HCT116 (cell line): ENCODE measurements at regions not wholly inside any gene's neighbourhood (a gene's known extent, or its start where the extent isn't known, plus 50 kb on each side); places are given as distances from the start of the nearest gene placed in this dataset.

ENCODE experiments used
- ATAC-seq: fragments of 200-7000 bp; cut with Tn5 transposase; 2 replicates; pipeline ENCODE4 v1.9.1; 2020; ENCODE audit warnings: mild to moderate bottlenecking, moderate library complexity
- BruUV-seq: library from RNA; stranded (reverse); fragments of 400-500 nt; replicated peaks from 2 replicates; lab custom pipeline; 2021; lab: Mats Ljungman, UMichigan
- CTCF ChIA-PET: fragments of 300-600 bp; sonication (Branson Sonifier 250); formaldehyde crosslinking; loops from one replicate; lab custom pipeline; 2021; ENCODE audit warnings: antibody characterized with exemption; lab: Charles Lee
- POLR2A ChIA-PET: fragments of 300-600, 350-600 bp; sonication (Branson Sonifier 250); formaldehyde crosslinking; loops from one replicate; lab custom pipeline; 2021; ENCODE audit warnings: antibody characterized with exemption; lab: Charles Lee
- RAD21 ChIA-PET, 2 experiments: fragments of 300-600 bp; sonication (Branson Sonifier 250); formaldehyde crosslinking; loops; one replicate each; lab custom pipeline; 2023; ENCODE audit warnings: low total read pairs in 2 of 2; ENCODE audit not compliant: uncharacterized antibody in 2 of 2, unreplicated experiment in 2 of 2, low non-redundant PET in 1 of 2; lab: Charles Lee
- DNase-seq: peaks from one replicate; pipeline ENCODE4 v3.0.0-alpha.2; 2010; ENCODE audit warnings: low read depth, low spot score
- H2AFZ ChIP-seq: fragments of 200-600 bp; shearing (Covaris generic), sonication (generic); 2 replicates; pipeline ENCODE4 v1.6.1; 2017; ENCODE audit warnings: low read depth, mixed run types, mixed read lengths, antibody characterized with exemption, low read length; ENCODE audit not compliant: poor library complexity, severe bottlenecking
- H3K27ac ChIP-seq: 2 replicates; pipeline ENCODE4 v1.5.1; 2012; ENCODE audit warnings: low read depth, low read length
- H3K27me3 ChIP-seq: fragments of 200-600 bp; sonication (generic); 2 replicates; pipeline ENCODE4 v1.6.1; 2016; ENCODE audit warnings: mixed run types, low read length, mixed read lengths; ENCODE audit not compliant: insufficient read depth
- H3K36me3 ChIP-seq, 2 experiments: fragments of 200-500 bp in 1 of 2; fragments of 200-600 bp in 1 of 2; sonication (Bioruptor generic) in 1 of 2; sonication (generic) in 1 of 2; 2 replicates each; pipeline versions ENCODE4 v1.5.1 to v1.6.1; 2014 to 2016; ENCODE audit warnings: low read length in 2 of 2, inconsistent platforms in 1 of 2, mixed read lengths in 1 of 2, mixed run types in 1 of 2; ENCODE audit not compliant: insufficient read depth in 2 of 2, control insufficient read depth in 1 of 2
- H3K4me1 ChIP-seq, 2 experiments: fragments of 200-600 bp in 1 of 2; sonication (generic) in 1 of 2; 2 replicates each; pipeline versions ENCODE4 v1.5.1 to v1.6.1; 2012 to 2017; ENCODE audit warnings: low read length in 2 of 2, inconsistent platforms in 1 of 2, mild to moderate bottlenecking in 1 of 2, mixed read lengths in 1 of 2, mixed run types in 1 of 2, moderate library complexity in 1 of 2; ENCODE audit not compliant: insufficient read depth in 2 of 2, control insufficient read depth in 1 of 2
- H3K4me2 ChIP-seq: fragments of 200-600 bp; sonication (generic); 2 replicates; pipeline ENCODE4 v1.6.1; 2017; ENCODE audit warnings: mixed run types, low read length, mixed read lengths
- H3K4me3 ChIP-seq, 2 experiments: fragments of 200-600 bp in 1 of 2; sonication (generic) in 1 of 2; replicated peaks in 1 of 2; 2 replicates each; pipeline ENCODE4 v1.5.1; 2011 to 2016; ENCODE audit warnings: low read length in 2 of 2, control low read depth in 1 of 2, low read depth in 1 of 2, mild to moderate bottlenecking in 1 of 2, mixed read lengths in 1 of 2, mixed run types in 1 of 2
- H3K79me2 ChIP-seq: fragments of 200-600 bp; sonication (generic); 2 replicates; pipeline ENCODE4 v1.6.1; 2017; ENCODE audit warnings: mild to moderate bottlenecking, mixed run types, low read length, moderate library complexity, mixed read lengths; ENCODE audit not compliant: insufficient read depth
- H3K9ac ChIP-seq: fragments of 200-600 bp; sonication (generic); 2 replicates; pipeline ENCODE4 v1.6.1; 2016; ENCODE audit warnings: low read length, mixed read lengths
- H3K9me2 ChIP-seq: fragments of 200-600 bp; sonication (generic), shearing (Covaris generic); 2 replicates; pipeline ENCODE4 v1.6.1; 2017; ENCODE audit warnings: mixed run types, mild to moderate bottlenecking, moderate library complexity; ENCODE audit not compliant: insufficient read depth
- H3K9me3 ChIP-seq, 2 experiments: fragments of 200-500 bp in 1 of 2; fragments of 200-600 bp in 1 of 2; sonication (Bioruptor generic) in 1 of 2; sonication (generic) in 1 of 2; 2 replicates each; pipeline ENCODE4 v1.6.1; 2014 to 2017; ENCODE audit warnings: low read length in 2 of 2, mixed read lengths in 2 of 2, inconsistent platforms in 1 of 2, low read depth in 1 of 2, mild to moderate bottlenecking in 1 of 2, mixed run types in 1 of 2, moderate library complexity in 1 of 2; ENCODE audit not compliant: control insufficient read depth in 1 of 2, insufficient read depth in 1 of 2
- H4K20me1 ChIP-seq: fragments of 200-600 bp; sonication (generic), shearing (Covaris generic); 2 replicates; pipeline ENCODE4 v1.6.1; 2017; ENCODE audit warnings: mixed run types, mild to moderate bottlenecking, moderate library complexity; ENCODE audit not compliant: insufficient read depth
- CBX3 ChIP-seq: IDR thresholded peaks from 2 replicates; pipeline ENCODE4 v1.6.1; 2012; ENCODE audit warnings: low read depth
- CEBPB ChIP-seq: IDR thresholded peaks from 2 replicates; pipeline ENCODE4 v1.6.1; 2012; ENCODE audit warnings: low read depth
- EGR1 ChIP-seq: IDR thresholded peaks from 2 replicates; pipeline ENCODE4 v1.6.1; 2012; ENCODE audit warnings: low read depth
- ELF1 ChIP-seq: IDR thresholded peaks from 2 replicates; pipeline ENCODE4 v1.6.1; 2012; ENCODE audit warnings: low read depth, borderline replicate concordance
- EZH2 ChIP-seq: fragments of 200-600 bp; sonication (generic); IDR thresholded peaks from 2 replicates; pipeline ENCODE4 v1.6.1; 2017; ENCODE audit warnings: antibody characterized with exemption, mixed run types
- JUND ChIP-seq: IDR thresholded peaks from 2 replicates; pipeline ENCODE4 v1.6.1; 2012
- POLR2A ChIP-seq: IDR thresholded peaks from 2 replicates; pipeline ENCODE4 v1.7.0; 2011; ENCODE audit warnings: borderline replicate concordance; ENCODE audit not compliant: insufficient read depth, insufficient read length; ENCODE audit errors: extremely low read depth
- RAD21 ChIP-seq: IDR thresholded peaks from 2 replicates; pipeline ENCODE4 v1.6.1; 2012; ENCODE audit warnings: low read depth, mild to moderate bottlenecking
- SIN3A ChIP-seq: IDR thresholded peaks from 2 replicates; pipeline ENCODE4 v1.6.1; 2012; ENCODE audit warnings: low read depth
- SRF ChIP-seq: IDR thresholded peaks from 2 replicates; pipeline ENCODE4 v1.6.1; 2012; ENCODE audit warnings: low read depth
- TCF7L2 ChIP-seq: IDR thresholded peaks from 2 replicates; pipeline ENCODE4 v1.7.0; 2011; ENCODE audit warnings: borderline replicate concordance, inconsistent platforms; ENCODE audit not compliant: insufficient read depth, insufficient read length; ENCODE audit errors: extremely low read depth
- YY1 ChIP-seq: IDR thresholded peaks from 2 replicates; pipeline ENCODE4 v1.6.1; 2011; ENCODE audit warnings: low read length, low read depth, moderate library complexity, mild to moderate bottlenecking; ENCODE audit not compliant: insufficient replicate concordance; ENCODE audit errors: extremely low read depth
- ZFX ChIP-seq: fragments of 450-650 bp; IDR thresholded peaks from 2 replicates; pipeline ENCODE4 v1.6.1; 2017
- ZNF274 ChIP-seq: fragments of 200-500 bp; sonication (Bioruptor generic); IDR thresholded peaks from 2 replicates; pipeline ENCODE4 v1.6.1; 2014; ENCODE audit warnings: mild to moderate bottlenecking, low read depth, low read length, inconsistent platforms
- intact Hi-C: fragments of 100-400 bp; cut with micrococcal nuclease; formaldehyde crosslinking; loops from 2 replicates; pipeline ENCODE4 v1.10.0; 2022
- TF ChIP-seq, protein P1 (sequence below): IDR thresholded peaks from 2 replicates; pipeline ENCODE4 v1.6.1; 2012; ENCODE audit warnings: low read depth
- TF ChIP-seq, protein P2 (sequence below): IDR thresholded peaks from 2 replicates; pipeline ENCODE4 v1.6.1; 2012
- TF ChIP-seq, protein P3 (sequence below), 3 experiments: fragments of 200-600 bp in 1 of 3; sonication (generic) in 1 of 3; IDR thresholded peaks in 2 of 3; conservative IDR thresholded peaks in 1 of 3; 2 replicates each; pipeline ENCODE4 v1.5.1; 2012 to 2017; ENCODE audit warnings: low read depth in 2 of 3, low read length in 2 of 3, antibody characterized with exemption in 1 of 3, borderline replicate concordance in 1 of 3, control low read depth in 1 of 3, mild to moderate bottlenecking in 1 of 3, mixed read lengths in 1 of 3, mixed run types in 1 of 3, moderate library complexity in 1 of 3; ENCODE audit not compliant: insufficient read depth in 1 of 3

DNA sequence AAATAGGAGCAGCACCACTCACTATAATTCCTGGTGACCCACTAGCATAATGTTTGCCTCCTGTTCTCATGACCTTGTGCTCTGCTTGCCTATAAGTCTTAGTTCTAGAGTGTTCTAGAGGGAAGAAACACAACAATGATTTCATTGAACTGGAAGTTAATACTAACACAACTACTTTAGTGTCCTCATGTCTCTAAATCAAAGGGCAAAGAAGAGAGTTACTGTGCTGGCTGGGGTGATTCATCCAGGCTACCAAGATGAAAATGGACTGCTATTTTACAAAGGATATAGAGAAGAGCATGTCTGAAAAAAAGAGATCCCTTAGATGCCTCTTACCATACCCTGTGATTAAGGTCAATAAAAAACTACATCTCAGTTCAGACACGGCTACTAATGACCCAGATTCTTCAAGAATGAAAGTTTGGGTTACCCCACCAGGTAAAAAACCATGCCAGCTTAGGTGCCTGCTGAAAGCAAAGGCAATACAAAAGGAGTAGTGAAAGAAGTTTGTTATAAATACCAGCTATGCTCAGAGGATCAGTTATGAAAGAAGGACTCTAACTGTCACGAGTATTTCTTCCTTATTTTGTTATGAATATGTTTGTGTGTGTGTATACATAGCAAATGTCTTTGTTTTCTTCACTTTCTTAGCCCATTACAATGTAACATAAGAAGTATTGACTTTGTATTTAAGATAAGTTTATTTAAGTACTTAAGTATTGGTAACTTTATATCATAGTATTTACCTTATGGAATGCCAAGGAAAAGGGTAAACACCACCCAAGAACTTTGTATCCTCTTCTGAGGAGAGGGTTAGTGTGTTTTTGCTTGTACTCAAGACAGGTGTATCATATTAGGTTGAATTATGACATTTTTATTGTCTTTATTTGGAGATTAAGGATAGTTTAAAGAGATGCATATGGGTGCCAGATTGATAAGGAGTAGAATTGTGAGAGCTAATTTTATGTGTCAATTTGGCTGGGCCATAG is 314.1 kb upstream of the PTGER4 start:
- Histone ChIP-seq H3K27me3 (no peaks in the 10 kb centered on the region), H3K4me1 (no peaks in the 10 kb centered on the region), H3K4me3 (no peak overlapping the region), H3K4me2 (no peak overlapping the region), H3K9me3 (no peaks in the 10 kb centered on the region), H3K9me2 (no peaks in the 10 kb centered on the region), H3K36me3 (no peaks in the 10 kb centered on the region), H4K20me1 (no peaks in the 10 kb centered on the region), H3K9ac (no peak overlapping the region), H3K27ac (no peak overlapping the region), H2AFZ (no peak overlapping the region), H3K79me2 (no peaks in the 10 kb centered on the region)
- TF ChIP-seq RAD21 (no peak), POLR2A (no peak), SRF (no peak), ELF1 (no peak), ZFX (no peak), YY1 (no peak), JUND (no peak), CEBPB (no peak), CBX3 (no peak), ZNF274 (no peak), EGR1 (no peak), SIN3A (no peak), EZH2 (no peak), TCF7L2 (no peak)
- TF ChIP-seq, protein P1, sequence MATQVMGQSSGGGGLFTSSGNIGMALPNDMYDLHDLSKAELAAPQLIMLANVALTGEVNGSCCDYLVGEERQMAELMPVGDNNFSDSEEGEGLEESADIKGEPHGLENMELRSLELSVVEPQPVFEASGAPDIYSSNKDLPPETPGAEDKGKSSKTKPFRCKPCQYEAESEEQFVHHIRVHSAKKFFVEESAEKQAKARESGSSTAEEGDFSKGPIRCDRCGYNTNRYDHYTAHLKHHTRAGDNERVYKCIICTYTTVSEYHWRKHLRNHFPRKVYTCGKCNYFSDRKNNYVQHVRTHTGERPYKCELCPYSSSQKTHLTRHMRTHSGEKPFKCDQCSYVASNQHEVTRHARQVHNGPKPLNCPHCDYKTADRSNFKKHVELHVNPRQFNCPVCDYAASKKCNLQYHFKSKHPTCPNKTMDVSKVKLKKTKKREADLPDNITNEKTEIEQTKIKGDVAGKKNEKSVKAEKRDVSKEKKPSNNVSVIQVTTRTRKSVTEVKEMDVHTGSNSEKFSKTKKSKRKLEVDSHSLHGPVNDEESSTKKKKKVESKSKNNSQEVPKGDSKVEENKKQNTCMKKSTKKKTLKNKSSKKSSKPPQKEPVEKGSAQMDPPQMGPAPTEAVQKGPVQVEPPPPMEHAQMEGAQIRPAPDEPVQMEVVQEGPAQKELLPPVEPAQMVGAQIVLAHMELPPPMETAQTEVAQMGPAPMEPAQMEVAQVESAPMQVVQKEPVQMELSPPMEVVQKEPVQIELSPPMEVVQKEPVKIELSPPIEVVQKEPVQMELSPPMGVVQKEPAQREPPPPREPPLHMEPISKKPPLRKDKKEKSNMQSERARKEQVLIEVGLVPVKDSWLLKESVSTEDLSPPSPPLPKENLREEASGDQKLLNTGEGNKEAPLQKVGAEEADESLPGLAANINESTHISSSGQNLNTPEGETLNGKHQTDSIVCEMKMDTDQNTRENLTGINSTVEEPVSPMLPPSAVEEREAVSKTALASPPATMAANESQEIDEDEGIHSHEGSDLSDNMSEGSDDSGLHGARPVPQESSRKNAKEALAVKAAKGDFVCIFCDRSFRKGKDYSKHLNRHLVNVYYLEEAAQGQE = no peak
- TF ChIP-seq, protein P2, sequence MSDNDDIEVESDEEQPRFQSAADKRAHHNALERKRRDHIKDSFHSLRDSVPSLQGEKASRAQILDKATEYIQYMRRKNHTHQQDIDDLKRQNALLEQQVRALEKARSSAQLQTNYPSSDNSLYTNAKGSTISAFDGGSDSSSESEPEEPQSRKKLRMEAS = no peak
- TF ChIP-seq, protein P3, sequence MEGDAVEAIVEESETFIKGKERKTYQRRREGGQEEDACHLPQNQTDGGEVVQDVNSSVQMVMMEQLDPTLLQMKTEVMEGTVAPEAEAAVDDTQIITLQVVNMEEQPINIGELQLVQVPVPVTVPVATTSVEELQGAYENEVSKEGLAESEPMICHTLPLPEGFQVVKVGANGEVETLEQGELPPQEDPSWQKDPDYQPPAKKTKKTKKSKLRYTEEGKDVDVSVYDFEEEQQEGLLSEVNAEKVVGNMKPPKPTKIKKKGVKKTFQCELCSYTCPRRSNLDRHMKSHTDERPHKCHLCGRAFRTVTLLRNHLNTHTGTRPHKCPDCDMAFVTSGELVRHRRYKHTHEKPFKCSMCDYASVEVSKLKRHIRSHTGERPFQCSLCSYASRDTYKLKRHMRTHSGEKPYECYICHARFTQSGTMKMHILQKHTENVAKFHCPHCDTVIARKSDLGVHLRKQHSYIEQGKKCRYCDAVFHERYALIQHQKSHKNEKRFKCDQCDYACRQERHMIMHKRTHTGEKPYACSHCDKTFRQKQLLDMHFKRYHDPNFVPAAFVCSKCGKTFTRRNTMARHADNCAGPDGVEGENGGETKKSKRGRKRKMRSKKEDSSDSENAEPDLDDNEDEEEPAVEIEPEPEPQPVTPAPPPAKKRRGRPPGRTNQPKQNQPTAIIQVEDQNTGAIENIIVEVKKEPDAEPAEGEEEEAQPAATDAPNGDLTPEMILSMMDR (IDR thresholded peaks at IDR 0.05 in 2 of 3, conservative IDR thresholded peaks at IDR 0.05 in 1 of 3; ENCODE audit: borderline replicate concordance in 1 of 3, insufficient read depth in 1 of 3, low read depth in 2 of 3, low read length in 2 of 3) = no peak
- ATAC-seq (no peak), DNase-seq (no peak)
- no TSS peak for BruUV-seq
- intact Hi-C loops = no loop called here
- RAD21 ChIA-PET = no interaction called here
- CTCF ChIA-PET = no interaction called here
- POLR2A ChIA-PET = no interaction called here
